GM18498 (cell line): ENCODE measurements at regions not wholly inside any gene's neighbourhood (a gene's known extent, or its start where the extent isn't known, plus 50 kb on each side); places are given as distances from the start of the nearest gene placed in this dataset.

Source experiments
- ATAC-seq: cut with Tn5 transposase; IDR thresholded peaks from one replicate; pipeline ENCODE4 v1.9.1; 2021; ENCODE audit warnings: mild to moderate bottlenecking, moderate library complexity; ENCODE audit not compliant: unreplicated experiment

- ATAC-seq: no peak
Measured at GRCh38 chr10:29395409-29395808, 106.5 kb downstream of the LYZL1 start.

- no peak for ATAC-seq
Measured at GRCh38 chr10:29397221-29397620, 108.4 kb downstream of the LYZL1 start.

GRCh38 chr10:29403208-29403607, 114.3 kb downstream of the LYZL1 start:
- ATAC-seq: no peak

GRCh38 chr10:29407280-29407858, 118.5 kb downstream of the LYZL1 start:
- no peak for ATAC-seq
